PFSK-1 (cell line): ENCODE measurements at regions not wholly inside any gene's neighbourhood (a gene's known extent, or its start where the extent isn't known, plus 50 kb on each side); places are given as distances from the start of the nearest gene placed in this dataset.

ENCODE experiments used
- FOXP2 ChIP-seq: optimal IDR thresholded peaks from 2 replicates; pipeline ENCODE3; 2011; ENCODE audit warnings: borderline replicate concordance, control low read depth, inconsistent platforms; ENCODE audit not compliant: insufficient read depth; ENCODE audit errors: extremely low read length, extremely low read depth
- POLR2AphosphoS5 ChIP-seq: IDR thresholded peaks from 2 replicates; pipeline ENCODE4 v1.6.1; 2012; ENCODE audit warnings: low read depth, mild to moderate bottlenecking, control low read depth, low read length, moderate library complexity
- REST ChIP-seq, 2 experiments: IDR thresholded peaks; 2 replicates each; pipeline versions ENCODE4 v1.6.1 to v1.8.0; 2011 to 2012; ENCODE audit warnings: low read depth in 2 of 2, low read length in 2 of 2, control low read depth in 1 of 2, inconsistent platforms in 1 of 2, mild to moderate bottlenecking in 1 of 2, moderate library complexity in 1 of 2; ENCODE audit not compliant: insufficient read depth in 1 of 2
- SIN3A ChIP-seq: IDR thresholded peaks from 2 replicates; pipeline ENCODE4 v1.6.1; 2012; ENCODE audit warnings: mild to moderate bottlenecking, low read length, moderate library complexity, borderline replicate concordance; ENCODE audit not compliant: insufficient read depth
- TAF1 ChIP-seq: IDR thresholded peaks from 2 replicates; pipeline ENCODE4 v1.6.1; 2012; ENCODE audit warnings: low read length, control low read depth, borderline replicate concordance; ENCODE audit not compliant: insufficient read depth

- TF ChIP-seq FOXP2, result no peak
- no peak for TF ChIP-seq SIN3A
- TF ChIP-seq POLR2AphosphoS5, result no peak
- no peak for TF ChIP-seq REST (IDR thresholded peaks at IDR 0.05; ENCODE audit: insufficient read depth in 1 of 2, low read depth in 2 of 2, low read length in 2 of 2)
- no peak for TF ChIP-seq TAF1
Observed at GRCh38 chr5:33315189-33315588, 125.6 kb upstream of the TARS1 start.

- TF ChIP-seq FOXP2 (no peak), SIN3A (no peak), REST (IDR thresholded peaks at IDR 0.05; ENCODE audit: insufficient read depth in 1 of 2, low read depth in 2 of 2, low read length in 2 of 2) (no peak), POLR2AphosphoS5 (no peak), TAF1 (no peak)
Observed at GRCh38 chr5:33316773-33317172, 124.0 kb upstream of the TARS1 start.

GRCh38 chr5:33317271-33317670, 123.5 kb upstream of the TARS1 start:
- TF ChIP-seq REST (IDR thresholded peaks at IDR 0.05; ENCODE audit: insufficient read depth in 1 of 2, low read depth in 2 of 2, low read length in 2 of 2) (no peak), SIN3A (no peak), POLR2AphosphoS5 (no peak), TAF1 (no peak), FOXP2 (no peak)

GRCh38 chr5:33319151-33319550, 121.6 kb upstream of the TARS1 start:
- TF ChIP-seq POLR2AphosphoS5 (no peak), TAF1 (no peak), SIN3A (no peak), REST (IDR thresholded peaks at IDR 0.05; ENCODE audit: insufficient read depth in 1 of 2, low read depth in 2 of 2, low read length in 2 of 2) (no peak), FOXP2 (no peak)

GRCh38 chr5:33319841-33320240, 120.9 kb upstream of the TARS1 start:
- TF ChIP-seq FOXP2 (no peak), REST (IDR thresholded peaks at IDR 0.05; ENCODE audit: insufficient read depth in 1 of 2, low read depth in 2 of 2, low read length in 2 of 2) (no peak), SIN3A (no peak), TAF1 (no peak), POLR2AphosphoS5 (no peak)
